Activated naive CD4-positive, alpha-beta T cell treated with anti-CD3 and anti-CD28 coated beads, Interleukin-2, amount 50 U/mL, for 72 hours (primary cell): ENCODE measurements at regions not wholly inside any gene's neighbourhood (a gene's known extent, or its start where the extent isn't known, plus 50 kb on each side); places are given as distances from the start of the nearest gene placed in this dataset.
A peak's percentile ranks its signal among the peaks of the same experiment; 100 is the strongest.

Experiments used
- ATAC-seq, 2 donors: fragments of 150-1000 bp; cut with Tn5 transposase; 2 replicates each; pipeline ENCODE4 v1.10.0; 2021; ENCODE audit warnings: mild to moderate bottlenecking in 2 of 2, moderate library complexity in 2 of 2
- DNase-seq, 2 donors: peaks; one replicate each; pipeline ENCODE4 v3.0.0; 2021 to 2022; ENCODE audit warnings: low spot score in 2 of 2
- H3K27ac Mint-ChIP-seq, 2 donors: one replicate each; pipeline ENCODE4 v1.8.0; 2022; ENCODE audit warnings: mild to moderate bottlenecking in 2 of 2, mixed read lengths in 2 of 2
- H3K36me3 Mint-ChIP-seq, 2 donors: one replicate each; pipeline ENCODE4 v1.8.0; 2022; ENCODE audit warnings: mixed read lengths in 2 of 2
- H3K9me3 Mint-ChIP-seq, 2 donors: one replicate each; pipeline ENCODE4 v1.8.0; 2022; ENCODE audit warnings: mixed read lengths in 2 of 2

- ATAC-seq (no peak), DNase-seq (no peak)
- no peak overlapping the region for H3K27ac Mint-ChIP-seq
- H3K36me3 Mint-ChIP-seq: no peaks in the 10 kb centered on the region
- no peaks in the 10 kb centered on the region for H3K9me3 Mint-ChIP-seq
Observed at GRCh38 chr5:172588380-172588779, 52.7 kb upstream of the NEURL1B start.

DNA sequence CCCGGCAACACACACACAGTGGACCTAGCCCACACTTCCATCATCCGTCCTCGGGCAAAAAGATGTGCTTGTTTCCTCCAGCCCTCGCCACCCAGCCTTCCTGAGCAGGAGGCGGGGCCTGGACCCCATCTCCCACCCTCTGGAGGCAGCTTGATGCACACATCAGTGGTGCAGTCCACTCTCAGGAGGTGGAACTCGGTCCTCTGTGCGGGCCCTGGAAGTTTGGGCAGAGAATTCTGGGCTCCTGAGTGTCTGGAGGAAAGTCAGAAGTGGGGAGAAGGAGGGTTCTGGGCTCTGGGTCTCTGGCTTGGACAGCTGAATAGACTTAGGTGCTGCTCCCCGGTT, 54.0 kb upstream of the NEURL1B start:
- no peak for DNase-seq
- Mint-ChIP-seq H3K36me3 (no peaks in the 10 kb centered on the region), H3K27ac (no peak overlapping the region), H3K9me3 (no peaks in the 10 kb centered on the region)
- ATAC-seq: no peak

DNA sequence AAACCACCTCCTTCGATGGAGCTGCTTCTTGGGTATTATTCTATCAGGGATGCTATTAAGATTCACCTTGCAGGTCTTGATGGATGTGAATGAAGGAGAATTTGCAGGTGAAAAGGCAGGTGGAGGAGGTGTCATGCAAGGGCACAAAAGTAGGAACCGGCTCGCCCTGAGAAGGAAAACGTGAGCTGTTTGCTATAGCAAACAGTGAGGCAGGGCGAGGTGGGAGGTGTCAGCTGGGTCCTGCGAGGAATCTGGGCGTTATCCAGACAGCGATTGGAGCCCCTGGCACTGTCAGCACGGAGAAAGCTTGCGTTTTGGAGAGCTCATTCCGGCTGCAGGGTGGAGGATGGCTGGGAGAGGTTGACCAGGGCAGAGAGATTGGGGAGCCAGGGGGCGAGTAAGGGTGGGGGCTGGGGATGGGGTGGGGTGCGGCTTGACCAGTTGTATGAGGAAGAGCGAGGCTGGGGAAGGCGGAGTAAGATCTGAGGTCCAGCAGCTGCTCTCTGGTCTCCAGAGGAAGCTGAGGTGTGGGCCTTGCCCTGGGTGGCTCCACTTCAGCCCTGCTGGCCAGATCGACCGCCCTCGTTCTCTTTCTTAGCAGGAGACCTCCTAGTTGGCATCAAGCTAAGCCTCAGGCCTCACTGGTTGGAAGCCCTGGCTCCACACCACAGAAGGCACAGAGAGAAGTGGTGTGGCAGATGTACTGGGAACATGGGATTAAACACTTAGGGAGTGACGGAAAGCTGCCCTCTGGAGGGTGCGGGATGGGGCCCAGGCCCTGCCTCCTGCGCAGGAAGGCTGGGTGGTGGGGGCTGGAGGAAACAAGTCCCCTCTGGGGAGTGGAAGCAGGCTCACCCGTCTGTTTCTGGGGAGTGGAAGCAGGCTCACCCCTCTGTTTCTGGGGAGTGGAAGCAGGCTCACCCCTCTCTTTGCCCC, 54.7 kb upstream of the NEURL1B start:
- Mint-ChIP-seq H3K9me3 (no peaks in the 10 kb centered on the region), H3K36me3 (no peaks in the 10 kb centered on the region), H3K27ac (no peak overlapping the region)
- ATAC-seq (no peak), DNase-seq (no peak)

GRCh38 chr5:172585114-172585513, 55.9 kb upstream of the NEURL1B start:
- DNase-seq (no peak), ATAC-seq (no peak)
- Mint-ChIP-seq H3K27ac (no peak overlapping the region), H3K9me3 (no peaks in the 10 kb centered on the region), H3K36me3 (no peaks in the 10 kb centered on the region)

DNA sequence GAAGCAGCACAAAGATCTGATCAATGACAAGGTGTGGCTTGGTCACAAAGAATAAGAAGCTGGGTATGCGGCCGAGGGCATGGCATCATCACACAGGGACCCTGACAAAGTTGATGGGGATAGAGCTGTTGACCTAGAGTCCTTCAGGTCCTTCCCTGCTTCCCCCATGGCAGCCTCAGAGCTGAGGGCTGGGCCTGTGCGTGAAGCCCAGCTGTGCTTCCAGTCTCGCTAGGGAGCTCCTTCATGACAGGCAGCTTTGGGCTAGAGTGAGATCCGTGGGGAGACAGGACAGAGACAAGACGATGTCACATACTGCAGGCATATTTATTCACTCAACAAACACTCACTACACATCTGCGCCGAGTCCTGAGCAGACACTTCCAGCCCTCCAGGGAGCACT, 56.4 kb upstream of the NEURL1B start:
- ATAC-seq (no peak), DNase-seq (no peak)
- Mint-ChIP-seq H3K9me3 (no peaks in the 10 kb centered on the region), H3K36me3 (no peaks in the 10 kb centered on the region), H3K27ac (no peak overlapping the region)

DNA sequence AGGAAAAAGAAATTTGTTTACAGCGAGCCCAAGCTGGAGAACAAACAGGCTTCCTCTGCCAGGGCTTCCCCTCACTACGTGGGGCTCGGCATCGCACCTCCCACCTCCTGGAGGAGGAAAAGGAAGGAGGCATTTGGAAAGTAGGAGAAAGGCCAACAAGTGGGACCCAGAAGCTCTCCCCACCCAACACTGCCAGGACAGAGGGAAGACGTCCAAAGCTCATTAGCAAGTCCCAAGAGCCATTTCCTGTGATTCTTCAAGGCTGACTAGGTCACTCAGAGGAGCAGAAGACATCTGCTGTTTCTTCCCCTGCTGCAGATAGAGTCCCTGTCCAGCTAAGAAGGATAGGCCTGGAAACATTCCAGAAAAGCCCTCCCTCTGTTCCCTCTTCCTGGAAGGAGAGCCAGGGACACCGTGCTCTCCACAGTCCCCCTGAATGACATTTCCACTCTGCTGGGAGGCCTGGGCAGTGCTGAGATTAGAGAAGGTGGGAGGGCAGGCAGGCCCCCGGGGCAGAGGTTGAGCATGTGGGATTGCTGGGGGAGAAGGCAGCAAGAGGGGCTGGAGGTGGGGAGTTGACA, 57.0 kb upstream of the NEURL1B start:
- ATAC-seq (no peak), DNase-seq (no peak)
- Mint-ChIP-seq H3K27ac (no peak overlapping the region), H3K9me3 (no peaks in the 10 kb centered on the region), H3K36me3 (no peaks in the 10 kb centered on the region)

DNA sequence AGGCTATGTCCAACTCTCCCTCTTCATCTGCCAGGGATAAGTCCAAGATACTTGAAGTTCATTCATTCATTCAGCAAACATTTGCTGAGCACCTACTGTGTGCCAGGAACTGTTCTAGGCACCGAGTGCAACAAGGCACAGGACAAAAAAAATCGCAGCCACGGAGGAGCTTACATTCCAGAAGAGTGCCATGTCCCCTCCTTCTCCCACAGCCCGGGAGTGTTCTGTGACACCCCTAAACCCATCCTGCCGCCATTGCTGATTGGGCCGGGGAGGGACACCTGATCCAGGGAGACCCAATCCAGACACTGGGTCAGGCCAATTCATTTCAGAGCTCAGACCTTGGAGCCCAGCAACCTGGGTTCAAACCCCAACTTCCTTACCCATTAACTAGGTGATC, 58.1 kb upstream of the NEURL1B start:
- no peak for ATAC-seq
- Mint-ChIP-seq H3K36me3 (no peaks in the 10 kb centered on the region), H3K9me3 (no peaks in the 10 kb centered on the region), H3K27ac (no peak overlapping the region)
- DNase-seq: no peak

DNA sequence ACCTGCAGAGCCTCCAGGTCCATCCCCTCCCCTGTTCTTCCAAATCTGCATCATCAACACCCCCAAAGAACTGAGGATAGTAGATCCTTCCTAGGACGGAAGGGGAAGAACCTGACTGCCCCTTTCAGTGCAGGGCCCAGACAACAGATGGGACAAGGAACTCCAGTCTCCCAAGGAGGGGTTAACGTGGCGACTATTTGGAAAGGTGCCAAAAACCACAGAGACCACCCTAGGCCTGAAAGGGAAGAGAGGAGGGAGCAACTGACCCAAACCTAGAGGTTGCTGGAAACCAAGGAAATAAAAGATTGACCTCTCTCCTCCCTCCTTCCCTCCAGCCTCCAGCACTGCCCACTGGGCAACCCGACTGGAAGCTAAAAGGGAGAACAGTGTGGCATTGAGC, 59.7 kb upstream of the NEURL1B start:
- ATAC-seq (no peak), DNase-seq (no peak)
- no peaks in the 10 kb centered on the region for H3K9me3 Mint-ChIP-seq
- H3K36me3 Mint-ChIP-seq: no peaks in the 10 kb centered on the region
- no peak overlapping the region for H3K27ac Mint-ChIP-seq

GRCh38 chr5:172579403-172579990, 61.6 kb upstream of the NEURL1B start:
- no peak overlapping the region for H3K27ac Mint-ChIP-seq
- H3K9me3 Mint-ChIP-seq: no peaks in the 10 kb centered on the region
- DNase-seq: no peak
- no peaks in the 10 kb centered on the region for H3K36me3 Mint-ChIP-seq
- no peak for ATAC-seq

GRCh38 chr5:172577267-172577909, 63.7 kb upstream of the NEURL1B start:
- H3K36me3 Mint-ChIP-seq: no peaks in the 10 kb centered on the region
- no peak overlapping the region for H3K27ac Mint-ChIP-seq
- DNase-seq (no peak), ATAC-seq (no peak)
- no peaks in the 10 kb centered on the region for H3K9me3 Mint-ChIP-seq

DNA sequence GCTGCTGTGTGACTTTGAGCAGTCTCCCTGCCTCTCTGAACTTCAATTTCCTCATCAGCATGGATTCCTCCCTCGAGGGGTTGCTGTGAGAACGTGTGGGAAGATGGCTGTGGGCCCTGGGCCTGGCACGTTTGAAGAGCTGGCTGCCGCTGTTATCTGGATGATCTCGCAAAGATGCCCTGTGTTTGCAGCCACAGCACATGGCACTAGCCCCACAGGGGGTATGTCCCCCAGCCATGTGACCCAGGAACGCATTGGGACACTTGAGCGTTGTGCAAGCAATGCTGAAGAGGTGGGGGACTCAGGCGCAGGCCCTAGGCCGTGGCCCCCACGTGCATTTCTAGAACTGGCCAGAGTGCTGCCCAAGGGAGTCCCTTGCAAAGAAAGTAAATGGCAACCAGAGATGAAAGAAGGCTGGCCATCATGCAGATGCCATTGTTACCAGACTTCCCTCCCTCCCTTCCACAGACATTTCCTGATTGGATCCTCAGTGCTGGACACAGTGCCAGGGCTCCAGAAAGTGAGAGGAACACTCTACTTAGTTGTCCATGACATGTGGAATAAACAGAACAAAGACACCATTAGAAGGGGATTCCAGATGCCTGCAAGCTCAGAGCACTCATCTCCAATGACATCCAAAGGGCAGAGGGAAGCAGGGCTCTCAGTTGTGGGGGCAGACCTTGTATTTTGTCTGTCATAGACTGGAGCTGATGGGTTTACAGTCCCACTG, 65.1 kb upstream of the NEURL1B start:
- H3K27ac Mint-ChIP-seq: no peak overlapping the region

GRCh38 chr5:172575416-172575815, 65.6 kb upstream of the NEURL1B start:
- DNase-seq: no peak
- no peaks in the 10 kb centered on the region for H3K9me3 Mint-ChIP-seq
- no peak overlapping the region for H3K27ac Mint-ChIP-seq
- H3K36me3 Mint-ChIP-seq: no peaks in the 10 kb centered on the region
- ATAC-seq: no peak

More for the DNA sequence above, 65.1 kb upstream of the NEURL1B start:
- ATAC-seq (no peak), DNase-seq (no peak)
- no peaks in the 10 kb centered on the region for H3K36me3 Mint-ChIP-seq
- no peaks in the 10 kb centered on the region for H3K9me3 Mint-ChIP-seq

DNA sequence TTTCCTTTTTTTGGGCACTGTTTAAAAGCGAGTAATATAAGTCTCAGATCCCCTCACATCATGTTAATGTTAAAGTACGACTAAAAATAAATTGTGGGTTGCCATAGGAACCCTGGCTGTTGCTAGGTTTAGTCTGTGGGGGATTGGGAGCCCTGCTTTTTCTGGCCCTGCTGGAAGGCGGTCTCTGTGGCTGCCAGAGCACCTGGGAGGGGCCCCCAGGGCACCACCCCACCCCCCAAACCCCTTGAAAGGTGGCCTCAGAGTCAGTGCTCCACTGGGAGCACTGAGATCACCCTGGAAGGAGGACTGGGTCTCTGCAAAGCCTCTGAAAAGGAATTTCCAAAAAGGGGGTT, 66.2 kb upstream of the NEURL1B start:
- ATAC-seq: no peak
- H3K9me3 Mint-ChIP-seq: no peaks in the 10 kb centered on the region
- no peak overlapping the region for H3K27ac Mint-ChIP-seq
- no peaks in the 10 kb centered on the region for H3K36me3 Mint-ChIP-seq
- no peak for DNase-seq

DNA sequence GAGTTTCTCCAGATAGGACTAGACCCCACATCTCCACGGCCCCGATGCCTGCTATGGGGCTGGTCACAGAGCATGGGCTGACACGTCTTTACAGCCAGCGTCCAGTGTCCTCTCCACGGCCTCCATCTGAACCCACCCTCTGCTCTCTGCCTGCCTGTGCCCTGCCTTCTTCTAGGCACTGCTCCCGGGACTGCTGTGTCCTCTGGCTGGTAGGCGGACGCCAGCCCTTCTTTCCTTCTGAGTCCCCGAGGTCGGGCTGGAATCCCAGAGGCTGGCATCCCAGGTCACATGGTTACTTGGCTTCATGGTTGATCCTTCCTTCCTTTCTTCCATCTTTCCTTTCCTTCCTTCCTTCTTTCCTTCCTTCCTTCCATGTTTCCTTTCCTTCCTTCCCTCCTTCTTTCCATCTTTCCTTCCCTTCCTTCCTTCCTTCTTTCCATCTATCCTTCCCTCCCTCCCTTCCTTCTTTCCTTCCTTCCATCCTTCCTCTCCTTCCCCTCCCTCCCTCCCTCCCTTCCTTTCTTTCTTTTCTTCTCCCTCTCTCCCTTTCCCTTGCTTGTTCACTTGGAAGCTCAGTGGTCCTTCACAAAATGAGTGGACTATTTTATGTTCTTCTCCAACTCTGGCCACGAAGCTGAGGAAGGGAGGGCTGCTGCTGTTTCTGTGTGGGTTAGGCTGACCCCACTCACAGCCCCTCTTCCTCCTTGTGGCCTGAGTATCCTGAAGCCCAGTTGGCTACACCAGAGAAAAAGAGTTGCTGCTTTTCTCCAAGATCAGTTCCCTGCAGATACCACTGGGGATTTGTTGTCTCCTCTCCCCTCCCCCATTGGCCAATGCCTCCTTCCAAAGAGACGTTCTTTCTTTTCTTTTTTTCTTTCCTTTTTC, 66.8 kb upstream of the NEURL1B start:
- Mint-ChIP-seq H3K36me3 (no peaks in the 10 kb centered on the region), H3K9me3 (no peaks in the 10 kb centered on the region), H3K27ac (peak overlapping the region in 1 of 2 donors; percentile 50)
- no peak for DNase-seq
- ATAC-seq: no peak

- no peak for DNase-seq
- no peaks in the 10 kb centered on the region for H3K36me3 Mint-ChIP-seq
Observed at GRCh38 chr5:172573120-172573882, 67.8 kb upstream of the NEURL1B start.

More at GRCh38 chr5:172573120-172573882, 67.8 kb upstream of the NEURL1B start:
- H3K27ac Mint-ChIP-seq: no peak overlapping the region
- no peak for ATAC-seq
- H3K9me3 Mint-ChIP-seq: no peaks in the 10 kb centered on the region
